Neural cell (in vitro differentiated cells): ENCODE measurements at regions not wholly inside any gene's neighbourhood (a gene's known extent, or its start where the extent isn't known, plus 50 kb on each side); places are given as distances from the start of the nearest gene placed in this dataset.

Source experiments
- H2AFZ ChIP-seq: fragments of 200-600, 300-800 bp; sonication (generic), shearing (Covaris generic); 2 replicates; pipeline ENCODE4 v1.6.0; 2014; ENCODE audit warnings: low read depth, mild to moderate bottlenecking, antibody characterized with exemption, low read length, moderate library complexity
- H3F3A ChIP-seq: fragments of 200-600 bp; shearing (Covaris generic); 2 replicates; pipeline ENCODE4 v1.6.1; 2016; ENCODE audit warnings: mild to moderate bottlenecking, moderate library complexity, mixed read lengths, antibody characterized with exemption, low read length; ENCODE audit not compliant: insufficient read depth, poor library complexity, severe bottlenecking
- H3K27ac ChIP-seq: fragments of 200-600, 300-800 bp; sonication (generic), shearing (Covaris generic); 2 replicates; pipeline ENCODE4 v1.5.1; 2014; ENCODE audit warnings: mild to moderate bottlenecking, low read length, moderate library complexity
- H3K27me3 ChIP-seq: fragments of 300-800, 200-600 bp; sonication (generic), shearing (Covaris generic); 2 replicates; pipeline ENCODE4 v1.6.0; 2014; ENCODE audit warnings: mild to moderate bottlenecking, low read depth, low read length, moderate library complexity; ENCODE audit not compliant: insufficient read depth
- H3K36me3 ChIP-seq: fragments of 300-800, 200-600 bp; sonication (generic), shearing (Covaris generic); 2 replicates; pipeline ENCODE4 v1.5.1; 2014; ENCODE audit warnings: mild to moderate bottlenecking, antibody characterized with exemption, low read length, moderate library complexity; ENCODE audit not compliant: insufficient read depth
- H3K4me2 ChIP-seq: fragments of 300-800, 200-600 bp; sonication (generic), shearing (Covaris generic); 2 replicates; pipeline ENCODE4 v1.6.0; 2014; ENCODE audit warnings: mild to moderate bottlenecking, low read length
- H3K4me3 ChIP-seq: fragments of 300-800, 200-600 bp; sonication (generic), shearing (Covaris generic); 2 replicates; pipeline ENCODE4 v1.5.1; 2014; ENCODE audit warnings: mild to moderate bottlenecking, low read length, moderate library complexity
- H3K79me2 ChIP-seq: fragments of 200-600 bp; shearing (Covaris generic); replicated peaks from 2 replicates; pipeline ENCODE4 v1.6.0; 2014; ENCODE audit warnings: mild to moderate bottlenecking, low read length, moderate library complexity; ENCODE audit not compliant: insufficient read depth
- H3K9ac ChIP-seq: fragments of 300-800, 200-600 bp; sonication (generic), shearing (Covaris generic); 2 replicates; pipeline ENCODE4 v1.6.1; 2016; ENCODE audit warnings: mild to moderate bottlenecking, low read length, mixed read lengths
- H3K9me2 ChIP-seq: fragments of 200-600 bp; shearing (Covaris generic); 2 replicates; pipeline ENCODE4 v1.6.1; 2016; ENCODE audit warnings: mild to moderate bottlenecking, low read length, mixed read lengths; ENCODE audit not compliant: insufficient read depth
- H3K9me3 ChIP-seq: fragments of 200-600, 300-800 bp; sonication (generic), shearing (Covaris generic); 2 replicates; pipeline ENCODE4 v1.6.1; 2016; ENCODE audit warnings: mild to moderate bottlenecking, mixed run types, low read length, moderate library complexity, mixed read lengths
- H4K20me1 ChIP-seq: fragments of 200-600 bp; shearing (Covaris generic); 2 replicates; pipeline ENCODE4 v1.6.1; 2016; ENCODE audit warnings: mild to moderate bottlenecking, mixed run types; ENCODE audit not compliant: insufficient read depth
- EP300 ChIP-seq: fragments of 450-650 bp; conservative IDR thresholded peaks from 2 replicates; pipeline ENCODE4 v1.6.1; 2014; ENCODE audit warnings: antibody characterized with exemption, mild to moderate bottlenecking, moderate library complexity; ENCODE audit not compliant: poor library complexity, severe bottlenecking
- EZH2 ChIP-seq: fragments of 200-600, 300-800 bp; shearing (Covaris generic), sonication (generic); IDR thresholded peaks from 2 replicates; pipeline ENCODE4 v1.6.1; 2014; ENCODE audit warnings: antibody characterized with exemption, low read length, borderline replicate concordance, mild to moderate bottlenecking; ENCODE audit not compliant: insufficient read depth, poor library complexity, severe bottlenecking
- MXI1 ChIP-seq: fragments of 450-650 bp; conservative IDR thresholded peaks from 2 replicates; pipeline ENCODE4 v1.6.1; 2014; ENCODE audit warnings: antibody characterized with exemption, mild to moderate bottlenecking; ENCODE audit not compliant: poor library complexity, severe bottlenecking
- POLR2AphosphoS5 ChIP-seq: IDR thresholded peaks from 2 replicates; pipeline ENCODE4 v1.6.1; 2012
- RAD21 ChIP-seq: fragments of 450-650 bp; conservative IDR thresholded peaks from 2 replicates; pipeline ENCODE4 v1.6.1; 2014; ENCODE audit warnings: antibody characterized with exemption, mild to moderate bottlenecking, moderate library complexity
- SMC3 ChIP-seq: fragments of 450-650 bp; conservative IDR thresholded peaks from 2 replicates; pipeline ENCODE4 v1.6.1; 2014; ENCODE audit warnings: antibody characterized with exemption, mild to moderate bottlenecking, moderate library complexity; ENCODE audit not compliant: poor library complexity
- TAF1 ChIP-seq: IDR thresholded peaks from 2 replicates; pipeline ENCODE4 v1.6.1; 2012; ENCODE audit warnings: low read depth
- TF ChIP-seq, protein P1 (sequence below): fragments of 450-650 bp; IDR thresholded peaks from 2 replicates; pipeline ENCODE4 v1.5.1; 2014; ENCODE audit warnings: antibody characterized with exemption, mild to moderate bottlenecking, moderate library complexity; ENCODE audit not compliant: poor library complexity, severe bottlenecking
- TF ChIP-seq, protein P2 (sequence below): IDR thresholded peaks from 2 replicates; pipeline ENCODE4 v1.6.1; 2012; ENCODE audit warnings: borderline replicate concordance

DNA sequence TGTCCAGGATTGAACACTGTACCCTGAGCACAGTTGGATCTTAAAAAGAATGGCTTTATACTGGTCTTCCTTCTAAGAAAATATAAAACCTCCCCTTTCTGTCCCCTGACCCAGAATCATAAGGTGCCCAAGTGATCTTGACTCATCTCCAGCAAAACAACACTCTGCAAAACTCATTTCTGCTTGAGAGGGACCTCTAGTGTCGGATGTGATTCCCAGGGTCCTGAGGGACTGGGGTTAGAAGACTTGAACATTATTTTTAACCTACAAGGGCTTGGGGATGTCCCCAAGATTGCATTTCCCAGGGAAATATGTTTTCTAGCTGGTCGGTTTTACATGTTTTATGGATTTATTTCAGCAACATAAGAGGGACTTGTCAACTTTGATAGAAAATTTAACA lies 1318.5 kb upstream of the CELF4 start:
- no peak overlapping the region for H3K9ac ChIP-seq
- no peak overlapping the region for H3K27ac ChIP-seq
- no peaks in the 10 kb centered on the region for H4K20me1 ChIP-seq
- no peaks in the 10 kb centered on the region for H3K9me3 ChIP-seq
- no peaks in the 10 kb centered on the region for H3F3A ChIP-seq
- no peak overlapping the region for H2AFZ ChIP-seq
- no peak overlapping the region for H3K4me2 ChIP-seq
- no peaks in the 10 kb centered on the region for H3K79me2 ChIP-seq
- no peaks in the 10 kb centered on the region for H3K36me3 ChIP-seq
- H3K4me3 ChIP-seq: no peak overlapping the region
- H3K9me2 ChIP-seq: no peaks in the 10 kb centered on the region
- no peak for TF ChIP-seq SMC3
- TF ChIP-seq RAD21: no peak
- TF ChIP-seq POLR2AphosphoS5: no peak
- no peak for TF ChIP-seq TAF1
- TF ChIP-seq, protein P1, sequence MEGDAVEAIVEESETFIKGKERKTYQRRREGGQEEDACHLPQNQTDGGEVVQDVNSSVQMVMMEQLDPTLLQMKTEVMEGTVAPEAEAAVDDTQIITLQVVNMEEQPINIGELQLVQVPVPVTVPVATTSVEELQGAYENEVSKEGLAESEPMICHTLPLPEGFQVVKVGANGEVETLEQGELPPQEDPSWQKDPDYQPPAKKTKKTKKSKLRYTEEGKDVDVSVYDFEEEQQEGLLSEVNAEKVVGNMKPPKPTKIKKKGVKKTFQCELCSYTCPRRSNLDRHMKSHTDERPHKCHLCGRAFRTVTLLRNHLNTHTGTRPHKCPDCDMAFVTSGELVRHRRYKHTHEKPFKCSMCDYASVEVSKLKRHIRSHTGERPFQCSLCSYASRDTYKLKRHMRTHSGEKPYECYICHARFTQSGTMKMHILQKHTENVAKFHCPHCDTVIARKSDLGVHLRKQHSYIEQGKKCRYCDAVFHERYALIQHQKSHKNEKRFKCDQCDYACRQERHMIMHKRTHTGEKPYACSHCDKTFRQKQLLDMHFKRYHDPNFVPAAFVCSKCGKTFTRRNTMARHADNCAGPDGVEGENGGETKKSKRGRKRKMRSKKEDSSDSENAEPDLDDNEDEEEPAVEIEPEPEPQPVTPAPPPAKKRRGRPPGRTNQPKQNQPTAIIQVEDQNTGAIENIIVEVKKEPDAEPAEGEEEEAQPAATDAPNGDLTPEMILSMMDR: no peak
- no peak for TF ChIP-seq EZH2
- TF ChIP-seq EP300: no peak
- TF ChIP-seq, protein P2, sequence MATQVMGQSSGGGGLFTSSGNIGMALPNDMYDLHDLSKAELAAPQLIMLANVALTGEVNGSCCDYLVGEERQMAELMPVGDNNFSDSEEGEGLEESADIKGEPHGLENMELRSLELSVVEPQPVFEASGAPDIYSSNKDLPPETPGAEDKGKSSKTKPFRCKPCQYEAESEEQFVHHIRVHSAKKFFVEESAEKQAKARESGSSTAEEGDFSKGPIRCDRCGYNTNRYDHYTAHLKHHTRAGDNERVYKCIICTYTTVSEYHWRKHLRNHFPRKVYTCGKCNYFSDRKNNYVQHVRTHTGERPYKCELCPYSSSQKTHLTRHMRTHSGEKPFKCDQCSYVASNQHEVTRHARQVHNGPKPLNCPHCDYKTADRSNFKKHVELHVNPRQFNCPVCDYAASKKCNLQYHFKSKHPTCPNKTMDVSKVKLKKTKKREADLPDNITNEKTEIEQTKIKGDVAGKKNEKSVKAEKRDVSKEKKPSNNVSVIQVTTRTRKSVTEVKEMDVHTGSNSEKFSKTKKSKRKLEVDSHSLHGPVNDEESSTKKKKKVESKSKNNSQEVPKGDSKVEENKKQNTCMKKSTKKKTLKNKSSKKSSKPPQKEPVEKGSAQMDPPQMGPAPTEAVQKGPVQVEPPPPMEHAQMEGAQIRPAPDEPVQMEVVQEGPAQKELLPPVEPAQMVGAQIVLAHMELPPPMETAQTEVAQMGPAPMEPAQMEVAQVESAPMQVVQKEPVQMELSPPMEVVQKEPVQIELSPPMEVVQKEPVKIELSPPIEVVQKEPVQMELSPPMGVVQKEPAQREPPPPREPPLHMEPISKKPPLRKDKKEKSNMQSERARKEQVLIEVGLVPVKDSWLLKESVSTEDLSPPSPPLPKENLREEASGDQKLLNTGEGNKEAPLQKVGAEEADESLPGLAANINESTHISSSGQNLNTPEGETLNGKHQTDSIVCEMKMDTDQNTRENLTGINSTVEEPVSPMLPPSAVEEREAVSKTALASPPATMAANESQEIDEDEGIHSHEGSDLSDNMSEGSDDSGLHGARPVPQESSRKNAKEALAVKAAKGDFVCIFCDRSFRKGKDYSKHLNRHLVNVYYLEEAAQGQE: no peak
- TF ChIP-seq MXI1: no peak
- no peaks in the 10 kb centered on the region for H3K27me3 ChIP-seq

GRCh38 chr18:38883111-38883510 lies 1317.5 kb upstream of the CELF4 start:
- no peaks in the 10 kb centered on the region for H3K9me2 ChIP-seq
- no peaks in the 10 kb centered on the region for H3F3A ChIP-seq
- no peaks in the 10 kb centered on the region for H3K79me2 ChIP-seq
- H3K36me3 ChIP-seq: no peaks in the 10 kb centered on the region
- no peak overlapping the region for H3K27ac ChIP-seq
- no peak overlapping the region for H2AFZ ChIP-seq
- no peak overlapping the region for H3K4me2 ChIP-seq
- H3K9me3 ChIP-seq: no peaks in the 10 kb centered on the region
- no peak overlapping the region for H3K4me3 ChIP-seq
- TF ChIP-seq POLR2AphosphoS5 (no peak), EP300 (no peak), EZH2 (no peak), TAF1 (no peak), SMC3 (no peak), MXI1 (no peak)
- TF ChIP-seq, protein P2: no peak
- TF ChIP-seq, protein P1: no peak
- no peaks in the 10 kb centered on the region for H4K20me1 ChIP-seq
- H3K9ac ChIP-seq: no peak overlapping the region
- no peaks in the 10 kb centered on the region for H3K27me3 ChIP-seq
